ENCODE measurements at regions not wholly inside any gene's neighbourhood (a gene's known extent, or its start where the extent isn't known, plus 50 kb on each side); places are given as distances from the start of the nearest gene placed in this dataset.
"Not testable (repeated sequence)": the region's sequence is repeated elsewhere in the genome, so short reads cannot be mapped to it uniquely, and the experiment has no call there.

DNA sequence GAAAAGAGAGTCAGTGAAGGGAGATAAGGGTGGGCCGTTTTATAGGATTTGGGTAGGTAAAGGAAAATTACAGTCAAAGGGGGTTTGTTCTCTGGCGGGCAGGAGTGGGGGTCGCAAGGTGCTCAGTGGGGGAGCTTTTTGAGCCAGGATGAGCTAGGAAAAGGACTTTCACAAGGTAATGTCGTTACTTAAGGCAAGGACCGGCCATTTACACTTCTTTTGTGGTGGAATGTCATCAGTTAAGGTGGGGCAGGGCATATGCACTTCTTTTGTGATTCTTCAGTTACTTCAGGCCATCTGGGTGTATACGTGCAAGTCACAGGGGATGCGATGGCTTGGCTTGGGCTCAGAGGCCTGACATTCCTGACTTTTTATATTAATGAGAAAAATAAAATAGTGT, 56.0 kb upstream of the RPRM start:
- H3K4me1 ChIP-seq (replicated peaks in 1 of 4; ENCODE audit: control insufficient read depth in 3 of 4, insufficient read depth in 4 of 4, low read length in 3 of 4); H4K8ac ChIP-seq (ENCODE audit: extremely low read depth, insufficient read depth, low read length); H3K4ac ChIP-seq (replicated peaks; ENCODE audit: insufficient read length, low read depth, low read length); H3K79me2 ChIP-seq (ENCODE audit: control insufficient read depth in 1 of 2, insufficient read depth in 2 of 2, low read length in 2 of 2); H2BK5ac ChIP-seq (ENCODE audit: low read depth, low read length); H3K14ac ChIP-seq (ENCODE audit: insufficient read length); H3K23ac ChIP-seq (ENCODE audit: insufficient read length); H3K18ac ChIP-seq (ENCODE audit: extremely low read depth, low read length); FAIRE-seq; H2BK12ac ChIP-seq (ENCODE audit: low read depth, low read length); POLR2A ChIA-PET (ENCODE audit: partially characterized antibody); H3K36me3 ChIP-seq (ENCODE audit: control insufficient read depth in 2 of 4, insufficient read depth in 4 of 4, low read length in 3 of 4); DNase-seq (ENCODE audit: low read depth in 1 of 2, low spot score in 2 of 2); H2BK20ac ChIP-seq (ENCODE audit: low read length); H3K4me2 ChIP-seq (ENCODE audit: insufficient read depth in 1 of 2, low read depth in 2 of 2, low read length in 2 of 2); H2BK120ac ChIP-seq (replicated peaks; ENCODE audit: low read depth, low read length); H4K20me1 ChIP-seq (replicated peaks in 1 of 2; ENCODE audit: control insufficient read depth in 1 of 2, insufficient read depth in 2 of 2, low read length in 2 of 2); H3K27ac ChIP-seq (ENCODE audit: low read depth, low read length); H3K4me3 ChIP-seq (ENCODE audit: extremely low read depth in 1 of 4, insufficient read depth in 2 of 4, low read depth in 3 of 4, low read length in 4 of 4); H3K79me1 ChIP-seq (ENCODE audit: low read depth, low read length); H4K5ac ChIP-seq (ENCODE audit: insufficient read length, low read depth, low read length); H3K27me3 ChIP-seq (replicated peaks in 1 of 4; ENCODE audit: control insufficient read depth in 3 of 4, extremely low read depth in 1 of 4, insufficient read depth in 3 of 4, low read length in 3 of 4); H3K23me2 ChIP-seq (ENCODE audit: low read depth, low read length); H3K56ac ChIP-seq (replicated peaks; ENCODE audit: insufficient read length, low read depth, low read length); H4K91ac ChIP-seq (replicated peaks; ENCODE audit: insufficient read length, low read length); H3K9ac ChIP-seq (replicated peaks in 1 of 4; ENCODE audit: extremely low read depth in 1 of 4, low read depth in 3 of 4, low read length in 3 of 4); H2AK5ac ChIP-seq (ENCODE audit: low read depth, low read length); H2AFZ ChIP-seq (ENCODE audit: low read length); H2BK15ac ChIP-seq (ENCODE audit: low read length): not testable (repeated sequence)
- CTCF ChIA-PET (ENCODE audit: partially characterized antibody), result interaction anchor here (0.6 kb wide), 1 partner anchor 11 kb away, joined by 3 read pairs; no protein-coding TSS in a partner anchor
- 28% methylated on average over 7 of the region's 7 CpGs; no CpG with 5 or more reads in 1 of the 2 experiments for WGBS, 2 experiments (ENCODE audit: extremely low coverage in 1 of 2, insufficient coverage in 1 of 2, insufficient read length in 1 of 2, insufficient replicate concordance in 2 of 2, low coverage in 1 of 2, low lambda C conversion rate in 2 of 2, missing lambda C conversion rate in 1 of 2)
- peaks cover 7 to 15% of the 10 kb centered on the region in 2 experiments for H3K9me3 ChIP-seq (ENCODE audit: insufficient read depth in 2 of 2, low read depth in 1 of 2, low read length in 1 of 2)
- TF ChIP-seq TEAD4 (IDR thresholded peaks at IDR 0.05; ENCODE audit: low read depth, low read length), result 0 out of 2 replicates have a peak, but pooled peaks have one; percentile 12
